Lower leg skin (tissue), 3 donors: ENCODE measurements at regions not wholly inside any gene's neighbourhood (a gene's known extent, or its start where the extent isn't known, plus 50 kb on each side); places are given as distances from the start of the nearest gene placed in this dataset.

Experiments used
- POLR2A ChIP-seq, 2 donors: fragments of 450-650 bp; IDR thresholded peaks; one replicate each; pipeline ENCODE4 v1.6.1; 2016 to 2017; ENCODE audit warnings: antibody characterized with exemption in 2 of 2, mild to moderate bottlenecking in 1 of 2, moderate library complexity in 1 of 2
- TF ChIP-seq, protein P1 (sequence below), 3 donors: fragments of 450-650 bp; IDR thresholded peaks; one replicate each; pipeline ENCODE4 v1.5.1; 2016; ENCODE audit warnings: antibody characterized with exemption in 3 of 3, mild to moderate bottlenecking in 3 of 3, moderate library complexity in 2 of 3

DNA sequence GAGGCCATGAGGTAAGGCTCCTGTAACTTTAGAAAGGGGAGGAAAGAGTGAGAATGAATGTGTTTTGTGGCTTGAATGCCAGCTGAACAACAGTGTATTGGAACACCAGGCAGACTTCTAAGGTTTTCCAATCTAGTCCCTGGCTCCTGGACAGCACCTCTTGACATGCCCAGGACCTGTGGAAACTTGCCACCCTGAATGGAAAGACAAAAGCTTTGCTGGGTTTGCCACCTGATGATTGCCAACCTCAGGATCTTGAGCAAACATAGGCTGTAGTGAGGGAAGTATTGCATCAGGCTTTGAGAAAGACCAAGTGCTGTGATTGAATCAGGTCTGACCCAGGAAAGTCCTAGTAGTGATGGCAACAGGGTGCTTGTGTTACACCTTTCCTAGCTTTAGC, 1393.1 kb upstream of the DIAPH2 start:
- TF ChIP-seq, protein P1, sequence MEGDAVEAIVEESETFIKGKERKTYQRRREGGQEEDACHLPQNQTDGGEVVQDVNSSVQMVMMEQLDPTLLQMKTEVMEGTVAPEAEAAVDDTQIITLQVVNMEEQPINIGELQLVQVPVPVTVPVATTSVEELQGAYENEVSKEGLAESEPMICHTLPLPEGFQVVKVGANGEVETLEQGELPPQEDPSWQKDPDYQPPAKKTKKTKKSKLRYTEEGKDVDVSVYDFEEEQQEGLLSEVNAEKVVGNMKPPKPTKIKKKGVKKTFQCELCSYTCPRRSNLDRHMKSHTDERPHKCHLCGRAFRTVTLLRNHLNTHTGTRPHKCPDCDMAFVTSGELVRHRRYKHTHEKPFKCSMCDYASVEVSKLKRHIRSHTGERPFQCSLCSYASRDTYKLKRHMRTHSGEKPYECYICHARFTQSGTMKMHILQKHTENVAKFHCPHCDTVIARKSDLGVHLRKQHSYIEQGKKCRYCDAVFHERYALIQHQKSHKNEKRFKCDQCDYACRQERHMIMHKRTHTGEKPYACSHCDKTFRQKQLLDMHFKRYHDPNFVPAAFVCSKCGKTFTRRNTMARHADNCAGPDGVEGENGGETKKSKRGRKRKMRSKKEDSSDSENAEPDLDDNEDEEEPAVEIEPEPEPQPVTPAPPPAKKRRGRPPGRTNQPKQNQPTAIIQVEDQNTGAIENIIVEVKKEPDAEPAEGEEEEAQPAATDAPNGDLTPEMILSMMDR (IDR thresholded peaks at IDR 0.05) = no peak
- TF ChIP-seq POLR2A (IDR thresholded peaks at IDR 0.05) = no peak
